HG02759 (cell line): ENCODE measurements at regions not wholly inside any gene's neighbourhood (a gene's known extent, or its start where the extent isn't known, plus 50 kb on each side); places are given as distances from the start of the nearest gene placed in this dataset.

ENCODE experiments used
- ATAC-seq: cut with Tn5 transposase; IDR thresholded peaks from one replicate; pipeline ENCODE4 v1.9.1; 2021; ENCODE audit warnings: mild to moderate bottlenecking, moderate library complexity; ENCODE audit not compliant: unreplicated experiment

DNA sequence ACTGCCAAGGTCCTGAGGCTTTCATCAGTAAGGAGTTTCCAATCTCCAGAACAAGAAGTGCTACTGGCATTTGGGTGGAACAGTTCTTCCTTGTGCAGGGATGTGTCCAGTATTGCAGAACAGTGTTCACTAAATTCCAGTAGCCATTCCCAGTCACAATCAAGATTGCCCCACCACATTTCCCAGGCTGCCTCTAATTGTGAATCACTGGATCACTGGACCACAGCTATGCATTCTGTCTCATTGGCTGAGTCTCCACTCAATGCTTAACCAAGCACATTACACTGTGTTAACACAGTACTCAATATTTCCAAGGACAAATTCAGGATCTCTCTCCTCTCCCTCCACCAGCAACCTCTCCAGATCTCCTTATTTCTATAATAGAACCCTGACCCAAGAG, 160.2 kb upstream of the CCDC150 start:
- ATAC-seq: no peak

GRCh38 chr2:196480653-196481323, 158.7 kb upstream of the CCDC150 start:
- ATAC-seq: no peak

DNA sequence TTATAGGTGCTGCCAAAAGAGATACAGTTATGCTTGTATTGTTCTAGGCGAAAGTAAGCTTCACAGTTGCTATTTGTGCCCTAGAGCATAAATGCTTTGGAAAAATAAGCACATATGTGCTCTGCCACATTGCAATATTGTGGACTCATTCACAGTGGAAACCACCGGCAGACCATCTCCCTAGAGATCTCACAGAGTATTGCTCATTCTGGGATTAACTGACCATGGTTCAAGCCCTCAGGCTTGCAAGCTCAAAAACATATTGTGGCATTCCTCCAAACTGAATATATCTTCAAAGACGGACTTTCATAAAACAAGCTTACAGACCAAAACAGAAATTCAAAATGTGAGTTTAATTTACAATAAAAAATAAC, 158.2 kb upstream of the CCDC150 start:
- ATAC-seq: no peak

- ATAC-seq: no peak
Observed at GRCh38 chr2:196482119-196483065, 157.1 kb upstream of the CCDC150 start.

DNA sequence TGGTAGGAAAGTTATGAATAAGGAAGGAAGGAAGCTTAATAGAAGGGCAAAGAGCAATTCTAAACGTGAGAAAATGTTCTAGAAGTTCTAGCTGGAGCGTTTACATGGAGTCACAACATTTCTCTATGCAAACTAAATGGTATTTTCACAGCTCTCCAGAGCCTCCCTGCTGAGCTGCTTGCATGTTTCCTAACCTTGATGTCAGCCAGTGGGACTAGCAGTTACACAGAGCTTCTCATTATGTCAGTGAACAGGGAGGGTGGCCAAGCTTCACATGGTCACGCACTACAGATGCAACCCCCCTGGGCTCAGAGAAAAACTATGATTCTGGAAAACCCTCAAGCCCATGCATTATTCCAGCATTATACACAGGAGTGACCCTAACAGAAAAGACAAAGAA, 153.4 kb upstream of the CCDC150 start:
- no peak for ATAC-seq

- no peak for ATAC-seq
Observed at GRCh38 chr2:196487417-196487816, 152.1 kb upstream of the CCDC150 start.

DNA sequence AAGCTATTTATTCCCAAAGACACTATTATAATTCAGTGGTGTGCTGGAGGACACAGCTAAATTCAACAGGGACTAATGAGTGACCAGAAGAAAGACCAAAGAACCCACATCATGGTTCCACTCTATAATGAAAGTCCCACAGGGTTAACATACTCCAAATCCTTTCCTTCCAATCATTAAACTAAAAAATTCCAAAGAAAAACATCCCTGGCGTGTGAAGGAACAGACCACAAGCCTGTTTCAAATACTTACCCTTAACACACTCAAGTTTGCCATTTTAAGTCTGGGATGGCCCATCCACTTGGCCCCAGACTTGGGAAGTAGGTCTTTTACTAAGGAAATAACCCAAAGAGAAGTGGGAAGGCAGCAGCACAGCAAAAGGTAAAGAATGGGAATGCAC, 150.1 kb upstream of the CCDC150 start:
- no peak for ATAC-seq

GRCh38 chr2:196492946-196493345, 146.6 kb upstream of the CCDC150 start:
- ATAC-seq: no peak

DNA sequence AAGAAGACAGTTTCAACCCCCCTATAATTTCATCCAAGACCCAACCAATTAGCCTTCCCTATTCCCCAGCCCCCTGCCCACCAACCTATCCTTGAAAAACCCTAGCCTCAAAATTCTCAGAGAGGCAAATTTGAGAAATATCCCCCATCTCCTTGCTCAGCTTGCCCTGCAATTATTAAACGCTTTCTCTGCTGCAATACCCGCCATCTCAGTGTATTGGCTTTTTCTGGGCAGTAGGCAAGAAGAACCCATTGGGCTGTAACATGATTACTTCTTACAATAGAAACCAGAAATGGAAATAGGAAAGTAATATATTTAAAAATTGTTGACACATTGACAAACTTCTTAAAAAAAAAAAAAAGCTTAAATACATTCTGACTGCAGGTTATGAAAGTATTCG, 140.6 kb upstream of the CCDC150 start:
- ATAC-seq: no peak

DNA sequence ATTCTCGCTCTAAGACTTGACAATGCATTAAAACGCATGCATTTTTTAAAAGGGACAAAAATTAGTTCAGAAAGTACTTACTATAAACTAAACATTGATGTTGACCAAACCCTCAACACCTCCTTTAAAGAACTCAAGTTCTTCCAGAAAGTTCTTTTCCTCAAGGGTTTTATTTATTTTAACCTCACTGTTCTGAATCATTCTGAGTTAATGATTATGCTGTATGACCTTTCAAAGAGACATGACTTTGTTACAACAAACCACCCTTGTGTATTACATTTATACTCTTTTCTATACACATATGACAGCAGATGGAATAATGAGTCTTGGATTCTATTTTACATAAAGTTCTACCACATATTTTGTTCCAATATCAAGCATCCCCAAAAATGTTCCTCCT, 139.8 kb upstream of the CCDC150 start:
- ATAC-seq: no peak

DNA sequence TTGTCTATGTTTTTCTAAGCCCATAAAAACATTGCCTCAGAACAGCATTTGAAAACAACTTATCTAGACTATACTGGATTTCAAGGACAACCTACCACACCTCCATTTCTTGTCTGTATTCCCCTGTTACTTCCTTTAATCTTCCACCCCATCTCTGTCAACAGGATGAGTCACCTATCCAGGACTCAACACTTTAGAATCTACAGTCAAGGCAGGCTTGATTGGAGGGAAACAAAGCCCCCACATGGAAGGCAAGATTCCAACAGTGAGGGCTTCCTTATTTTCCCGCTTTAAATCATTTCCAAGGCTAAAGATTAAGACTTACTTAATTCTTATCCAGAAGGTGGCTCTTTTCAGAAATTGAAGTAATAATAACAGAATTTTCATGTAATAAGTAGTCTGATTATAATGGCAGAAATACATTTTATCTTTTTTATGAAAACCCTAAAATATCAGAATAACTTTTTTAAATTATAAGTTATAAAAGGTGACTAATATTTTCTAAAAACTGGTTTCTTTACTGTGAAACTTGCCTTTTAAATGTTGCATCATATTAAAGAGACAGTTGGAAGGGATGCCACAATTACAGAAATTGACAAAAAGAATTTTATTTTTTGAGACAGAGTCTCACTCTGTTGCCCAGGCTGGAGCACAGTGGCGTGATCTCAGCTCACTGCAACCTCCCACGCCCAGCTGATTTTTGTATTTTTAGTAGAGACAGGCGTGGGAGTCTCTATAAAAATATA, 138.7 kb upstream of the CCDC150 start:
- ATAC-seq: no peak

DNA sequence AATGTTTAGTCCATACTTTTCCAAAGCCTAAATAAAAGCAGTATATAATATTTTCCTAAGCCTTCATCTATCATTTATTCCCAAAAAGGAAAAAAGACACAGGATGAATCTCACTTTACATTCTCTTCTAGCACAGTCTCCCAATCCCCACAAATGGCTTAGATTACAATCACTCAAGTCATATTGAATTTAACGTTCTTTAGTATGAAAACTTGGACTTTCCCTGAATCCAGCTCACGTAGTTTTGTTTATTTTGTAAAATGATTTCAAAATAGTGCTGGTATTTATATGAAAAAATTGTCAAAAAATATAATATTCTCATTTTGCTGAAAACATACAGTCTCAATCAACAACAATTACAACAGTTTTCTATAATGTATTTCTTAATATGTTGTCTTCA, 137.7 kb upstream of the CCDC150 start:
- ATAC-seq: no peak

DNA sequence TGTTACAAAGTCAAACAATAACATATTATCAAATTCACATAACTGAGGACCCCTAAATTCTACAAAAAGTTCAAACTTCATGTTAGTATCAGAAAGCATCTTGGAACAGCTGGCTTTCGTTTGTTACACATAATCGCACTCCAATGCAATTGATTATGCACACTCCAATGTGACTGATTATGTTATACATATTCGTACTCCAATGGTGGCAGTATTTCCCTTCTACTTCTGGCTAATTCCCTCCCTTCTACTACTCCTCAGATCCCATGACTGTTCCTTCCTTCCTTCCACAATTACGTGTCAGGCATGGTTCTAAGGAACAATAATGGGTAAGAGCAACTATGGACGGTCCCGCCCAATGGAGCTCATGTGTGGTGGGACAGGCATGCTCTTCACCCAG, 137.1 kb upstream of the CCDC150 start:
- no peak for ATAC-seq

DNA sequence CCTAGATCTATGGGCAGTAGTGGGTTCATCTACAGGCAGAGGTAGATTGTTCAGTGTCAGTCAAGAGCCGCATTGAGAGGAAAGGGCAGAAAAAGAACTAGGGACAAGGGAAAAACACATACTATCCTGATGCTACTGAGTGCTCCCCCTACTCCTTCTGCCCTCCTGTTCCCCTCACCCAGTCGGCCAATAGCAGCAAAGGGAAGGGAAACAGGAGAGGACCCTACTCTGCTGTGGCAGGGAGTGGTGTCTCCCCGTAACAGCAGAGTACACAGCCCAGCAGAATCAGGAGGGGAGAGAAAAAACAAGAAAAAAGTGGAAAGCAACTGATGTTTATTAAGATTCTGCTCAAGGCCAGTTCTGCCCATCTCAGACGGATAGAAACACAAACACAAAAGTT, 136.1 kb upstream of the CCDC150 start:
- no peak for ATAC-seq

GRCh38 chr2:196504788-196505187, 134.7 kb upstream of the CCDC150 start:
- no peak for ATAC-seq

DNA sequence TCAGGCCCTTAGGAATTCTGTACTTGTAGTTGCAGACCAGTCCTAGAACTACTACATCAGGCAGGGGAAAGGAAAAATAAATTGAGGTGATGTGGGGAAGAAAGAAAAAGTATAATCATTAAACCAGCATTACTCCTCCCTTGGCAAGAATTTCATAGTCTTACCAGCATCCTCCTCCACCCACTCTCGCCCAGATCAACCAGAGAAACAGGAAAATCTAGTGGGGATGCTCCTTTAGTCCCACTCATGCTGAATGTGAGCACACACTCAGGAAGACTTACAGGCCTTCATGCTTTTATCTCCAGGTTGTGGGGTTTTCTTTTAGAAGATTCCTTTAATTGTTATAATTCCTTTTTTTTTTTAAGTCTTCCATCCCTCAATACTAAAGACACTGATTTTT, 129.3 kb upstream of the CCDC150 start:
- no peak for ATAC-seq

- no peak for ATAC-seq
Observed at GRCh38 chr2:196511258-196512168, 128.0 kb upstream of the CCDC150 start.

DNA sequence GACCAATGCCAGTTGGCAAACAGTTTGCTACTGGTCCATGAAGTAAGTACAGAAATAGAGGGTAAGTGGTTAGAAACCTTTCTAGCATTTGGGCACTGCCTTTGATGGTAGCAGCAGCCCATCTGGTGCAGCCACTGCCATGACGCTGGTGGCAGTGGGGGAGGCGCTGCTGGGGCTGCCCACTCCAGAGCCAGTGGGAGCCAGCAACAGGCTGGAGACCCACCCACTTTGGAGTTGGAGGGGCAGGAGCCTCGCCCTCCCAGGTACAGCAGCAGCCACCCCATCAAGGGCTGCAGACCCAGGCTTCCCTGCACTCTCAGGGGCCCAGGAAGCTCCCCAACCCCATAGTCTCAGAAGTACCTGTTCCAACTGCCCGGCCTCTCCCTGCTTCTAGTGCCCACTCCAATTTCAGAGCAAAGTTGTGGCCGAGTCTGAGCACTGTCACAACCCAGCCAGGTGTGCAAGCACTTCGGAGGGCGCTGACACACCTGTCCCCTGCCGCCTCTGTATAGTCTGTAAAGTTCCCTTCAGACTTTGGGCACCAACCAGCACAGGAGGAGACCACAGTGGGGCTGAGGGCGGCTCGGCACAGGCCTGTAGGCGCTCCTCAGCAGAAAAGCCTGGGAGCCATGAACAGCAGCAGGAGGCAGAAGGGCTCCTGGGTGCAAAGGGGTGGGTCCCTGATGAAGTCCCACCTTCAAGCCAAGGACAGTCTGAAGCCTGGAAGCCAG, 125.6 kb upstream of the CCDC150 start:
- no peak for ATAC-seq

DNA sequence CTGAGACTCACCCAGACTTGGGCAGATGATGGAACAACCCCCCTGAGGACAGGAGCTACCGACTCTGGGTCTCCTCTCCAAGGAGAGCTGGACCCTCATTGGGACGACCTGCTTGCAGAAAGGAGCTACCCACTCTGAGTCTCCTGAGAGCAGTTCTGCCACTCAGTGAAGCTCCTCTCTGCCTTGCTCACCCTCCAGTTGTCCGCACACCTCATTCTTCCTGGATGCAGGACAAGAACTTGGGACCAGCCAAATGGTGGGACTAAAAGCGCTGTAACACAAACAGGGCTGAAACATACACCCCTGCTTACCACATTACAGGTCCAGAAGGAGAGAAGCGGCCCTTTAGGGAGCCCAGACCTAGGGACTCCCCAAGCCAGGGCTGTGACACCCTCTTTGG, 124.9 kb upstream of the CCDC150 start:
- no peak for ATAC-seq

DNA sequence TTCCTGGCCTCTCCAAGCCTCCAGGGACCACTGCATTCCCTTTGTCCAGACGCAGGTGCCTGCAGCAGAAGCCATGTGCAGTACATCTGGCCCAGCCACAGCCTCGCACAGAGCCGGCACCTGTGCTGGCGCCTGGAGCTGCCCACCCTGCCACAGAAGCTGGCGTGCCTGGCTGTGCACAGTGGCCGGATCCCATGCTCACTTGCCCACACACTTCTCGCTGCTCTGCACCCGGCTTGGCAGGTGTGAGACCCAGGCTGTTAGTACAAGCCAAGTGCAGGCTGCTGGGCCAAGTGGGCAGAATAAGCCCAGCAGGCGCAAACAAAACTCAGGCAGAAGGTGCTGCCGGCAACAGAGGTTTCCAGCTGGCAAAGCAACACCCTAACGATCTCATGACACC, 124.5 kb upstream of the CCDC150 start:
- ATAC-seq: no peak
